HepG2 (cell line): ENCODE measurements at regions not wholly inside any gene's neighbourhood (a gene's known extent, or its start where the extent isn't known, plus 50 kb on each side); places are given as distances from the start of the nearest gene placed in this dataset.

Experiments used
- BRD4 ChIP-seq: sonication (generic); formaldehyde crosslinking; IDR thresholded peaks from 2 replicates; pipeline ENCODE4 v1.4.0; 2020; ENCODE audit warnings: missing genetic modification reagents
- FOXP1 ChIP-seq, 2 experiments: fragments of 450-650 bp in 1 of 2; IDR thresholded peaks; 2 replicates each; pipeline ENCODE4 v1.6.1; 2017 to 2018; ENCODE audit warnings: antibody characterized with exemption in 1 of 2
- GATAD1 ChIP-seq: IDR thresholded peaks from 2 replicates; pipeline ENCODE4 v1.6.1; 2016; ENCODE audit warnings: missing genetic modification reagents, missing compliant biosample characterization
- GLI4 ChIP-seq: sonication (generic); formaldehyde crosslinking; IDR thresholded peaks from 2 replicates; pipeline ENCODE4 v1.5.1; 2020; ENCODE audit warnings: missing genetic modification reagents, mild to moderate bottlenecking, moderate library complexity, borderline replicate concordance
- HCFC1 ChIP-seq: fragments of 150-350 bp; IDR thresholded peaks from 2 replicates; pipeline ENCODE4 v1.6.1; 2014; ENCODE audit warnings: low read depth, low read length
- HINFP ChIP-seq: sonication (generic); formaldehyde crosslinking; IDR thresholded peaks from 2 replicates; pipeline ENCODE4 v1.4.0; 2020; ENCODE audit warnings: low read depth, mild to moderate bottlenecking, missing genetic modification reagents
- HMG20A ChIP-seq: IDR thresholded peaks from 2 replicates; pipeline ENCODE4 v1.6.1; 2016; ENCODE audit warnings: borderline replicate concordance
- MAX ChIP-seq: IDR thresholded peaks from 2 replicates; pipeline ENCODE4 v1.6.1; 2012; ENCODE audit warnings: inconsistent platforms
- NCOR1 ChIP-seq: fragments of 200-600 bp; sonication (generic); IDR thresholded peaks from 2 replicates; pipeline ENCODE4 v1.7.0; 2017; ENCODE audit warnings: antibody characterized with exemption, low read length, borderline replicate concordance
- POLR2AphosphoS5 ChIP-seq: IDR thresholded peaks from 2 replicates; pipeline ENCODE4 v1.6.1; 2012; ENCODE audit warnings: low read depth, low read length
- TGIF2 ChIP-seq: IDR thresholded peaks from 2 replicates; pipeline ENCODE4 v1.6.1; 2016; ENCODE audit warnings: control low read depth, missing compliant biosample characterization
- TMF1 ChIP-seq: sonication (generic); formaldehyde crosslinking; IDR thresholded peaks from 2 replicates; pipeline ENCODE4 v1.8.1; 2022; ENCODE audit warnings: low read depth, missing genetic modification reagents
- TRIM24 ChIP-seq: sonication (generic); formaldehyde crosslinking; IDR thresholded peaks from 2 replicates; pipeline ENCODE4 v1.8.0; 2022; ENCODE audit warnings: mild to moderate bottlenecking, missing genetic modification reagents
- ZFP1 ChIP-seq: IDR thresholded peaks from 2 replicates; pipeline ENCODE4 v1.6.1; 2016
- ZMYM3 ChIP-seq: sonication (generic); formaldehyde crosslinking; IDR thresholded peaks from 2 replicates; pipeline ENCODE4 v1.5.1; 2020; ENCODE audit warnings: mild to moderate bottlenecking, missing genetic modification reagents
- ZNF142 ChIP-seq: sonication (generic); formaldehyde crosslinking; IDR thresholded peaks from 2 replicates; pipeline ENCODE4 v1.4.0; 2020; ENCODE audit warnings: missing genetic modification reagents
- ZNF367 ChIP-seq: sonication (generic); formaldehyde crosslinking; IDR thresholded peaks from 2 replicates; pipeline ENCODE4 v1.4.0; 2020; ENCODE audit warnings: missing genetic modification reagents, borderline replicate concordance
- ZNF432 ChIP-seq: sonication (generic); formaldehyde crosslinking; IDR thresholded peaks from 2 replicates; pipeline ENCODE4 v1.5.0; 2020; ENCODE audit warnings: missing genetic modification reagents, mild to moderate bottlenecking, borderline replicate concordance
- ZNF691 ChIP-seq: sonication (generic); formaldehyde crosslinking; IDR thresholded peaks from 2 replicates; pipeline ENCODE4 v1.4.0; 2020; ENCODE audit warnings: missing genetic modification reagents, low read depth, mild to moderate bottlenecking, borderline replicate concordance
- ZNF703 ChIP-seq: sonication (generic); formaldehyde crosslinking; IDR thresholded peaks from 2 replicates; pipeline ENCODE4 v1.5.1; 2020; ENCODE audit warnings: missing genetic modification reagents, mild to moderate bottlenecking, moderate library complexity, borderline replicate concordance
- ZNF788 ChIP-seq: sonication (generic); formaldehyde crosslinking; IDR thresholded peaks from 2 replicates; pipeline ENCODE4 v1.5.0; 2020; ENCODE audit warnings: mild to moderate bottlenecking, missing genetic modification reagents, borderline replicate concordance

- TF ChIP-seq ZNF142 (CRISPR knock-in tag) (no peak), NCOR1 (no peak), BRD4 (CRISPR knock-in tag) (no peak), GATAD1 (CRISPR knock-in tag) (no peak), ZNF703 (CRISPR knock-in tag) (no peak), MAX (no peak), TGIF2 (CRISPR knock-in tag) (no peak), TMF1 (no peak), ZNF432 (no peak), GLI4 (CRISPR knock-in tag) (no peak), ZNF367 (CRISPR knock-in tag) (no peak), HINFP (CRISPR knock-in tag) (no peak), HCFC1 (no peak), ZFP1 (no peak), ZNF691 (CRISPR knock-in tag) (no peak), ZNF788 (CRISPR knock-in tag) (no peak), FOXP1 (IDR thresholded peaks at IDR 0.05) (no peak), FOXP1 (CRISPR knock-in tag; IDR thresholded peaks at IDR 0.05) (no peak), POLR2AphosphoS5 (no peak), HMG20A (CRISPR knock-in tag) (no peak), TRIM24 (CRISPR knock-in tag) (no peak), ZMYM3 (CRISPR knock-in tag) (peak; percentile 85)
Observed at GRCh38 chr9:129405089-129405826, 215.6 kb downstream of the C9orf50 start (continued).
